ENCODE measurements at regions not wholly inside any gene's neighbourhood (a gene's known extent, or its start where the extent isn't known, plus 50 kb on each side); places are given as distances from the start of the nearest gene placed in this dataset.
"Not testable (repeated sequence)": the region's sequence is repeated elsewhere in the genome, so short reads cannot be mapped to it uniquely, and the experiment has no call there.

DNA sequence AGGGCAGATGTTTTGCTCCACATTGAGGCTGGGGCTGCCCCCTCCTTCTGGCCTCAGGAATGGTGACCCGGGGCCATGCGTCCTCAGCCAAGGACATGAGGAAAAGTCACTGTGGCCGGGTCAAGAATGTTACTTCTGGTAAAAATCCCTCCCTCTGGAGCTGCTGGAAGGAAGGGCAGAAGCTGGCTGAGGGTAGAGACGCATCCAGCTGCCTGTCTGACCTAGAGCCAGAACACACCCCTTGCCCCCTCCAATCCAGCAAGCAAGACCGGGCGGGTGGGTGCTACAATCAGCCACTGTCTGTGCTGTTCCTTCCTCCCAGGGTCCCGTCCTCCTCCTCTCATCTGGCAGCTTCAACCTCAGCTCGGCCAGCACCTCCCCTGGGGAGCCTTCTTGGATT, 59.0 kb downstream of the PTPRS start:
- H3K9me3 ChIP-seq = no peaks in the 10 kb centered on the region
- peak overlapping the region; percentile 44 to 76 (median 57) for H3K27ac ChIP-seq
- H3K36me3 ChIP-seq = peaks cover 0 to 4% (median 1%) of the 10 kb centered on the region in 4 donors
- H3K27me3 ChIP-seq = no peaks in the 10 kb centered on the region
- ATAC-seq (ENCODE audit: low FRiP score in 2 of 2) (peak; percentile 84 to 86), DNase-seq (peak in 1 of 2 donors; percentile 34)
- WGBS, 2 donors = 50 to 72% methylated on average over 1 to 8 of the region's 8 CpGs
- TF ChIP-seq POLR2AphosphoS5 (IDR thresholded peaks at IDR 0.05) = peak; percentile 28 to 53
- TF ChIP-seq POLR2A (IDR thresholded peaks at IDR 0.05) = no peak
- H3K4me1 ChIP-seq = peaks cover 0 to 4% (median 0%) of the 10 kb centered on the region in 4 donors
- H3K4me3 ChIP-seq = no peak overlapping the region

GRCh38 chr19:5275668-5276067, 64.9 kb downstream of the PTPRS start:
- not testable (repeated sequence) for H3K4me1 ChIP-seq; DNase-seq; H3K9me3 ChIP-seq; H3K27ac ChIP-seq; H3K27me3 ChIP-seq; ATAC-seq (ENCODE audit: low FRiP score in 2 of 2); H3K4me3 ChIP-seq
- H3K36me3 ChIP-seq = peaks cover 0 to 19% (median 7%) of the 10 kb centered on the region in 4 donors
- whole genome bisulfite sequencing, 2 donors = 90 to 92% methylated on average over 4 of the region's 4 CpGs

- H3K27ac ChIP-seq = no peak overlapping the region
Measured at GRCh38 chr19:5273782-5274181, 66.8 kb downstream of the PTPRS start.

GRCh38 chr19:5271145-5271544, 69.5 kb downstream of the PTPRS start:
- Histone ChIP-seq H3K27me3 (no peaks in the 10 kb centered on the region), H3K36me3 (peaks cover 0 to 19% (median 7%) of the 10 kb centered on the region in 4 donors), H3K9me3 (no peaks in the 10 kb centered on the region), H3K27ac (no peak overlapping the region), H3K4me3 (no peak overlapping the region), H3K4me1 (no peaks in the 10 kb centered on the region)
- 65 to 83% methylated on average over 4 to 10 of the region's 10 CpGs for WGBS, 2 donors
- DNase-seq (no peak), ATAC-seq (ENCODE audit: low FRiP score in 2 of 2) (no peak)
- TF ChIP-seq POLR2AphosphoS5 (IDR thresholded peaks at IDR 0.05) = no peak
- TF ChIP-seq, protein P1, sequence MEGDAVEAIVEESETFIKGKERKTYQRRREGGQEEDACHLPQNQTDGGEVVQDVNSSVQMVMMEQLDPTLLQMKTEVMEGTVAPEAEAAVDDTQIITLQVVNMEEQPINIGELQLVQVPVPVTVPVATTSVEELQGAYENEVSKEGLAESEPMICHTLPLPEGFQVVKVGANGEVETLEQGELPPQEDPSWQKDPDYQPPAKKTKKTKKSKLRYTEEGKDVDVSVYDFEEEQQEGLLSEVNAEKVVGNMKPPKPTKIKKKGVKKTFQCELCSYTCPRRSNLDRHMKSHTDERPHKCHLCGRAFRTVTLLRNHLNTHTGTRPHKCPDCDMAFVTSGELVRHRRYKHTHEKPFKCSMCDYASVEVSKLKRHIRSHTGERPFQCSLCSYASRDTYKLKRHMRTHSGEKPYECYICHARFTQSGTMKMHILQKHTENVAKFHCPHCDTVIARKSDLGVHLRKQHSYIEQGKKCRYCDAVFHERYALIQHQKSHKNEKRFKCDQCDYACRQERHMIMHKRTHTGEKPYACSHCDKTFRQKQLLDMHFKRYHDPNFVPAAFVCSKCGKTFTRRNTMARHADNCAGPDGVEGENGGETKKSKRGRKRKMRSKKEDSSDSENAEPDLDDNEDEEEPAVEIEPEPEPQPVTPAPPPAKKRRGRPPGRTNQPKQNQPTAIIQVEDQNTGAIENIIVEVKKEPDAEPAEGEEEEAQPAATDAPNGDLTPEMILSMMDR (IDR thresholded peaks at IDR 0.05) = peak in 1 of 6 experiments; percentile 7
- TF ChIP-seq EP300 (IDR thresholded peaks at IDR 0.05) = no peak
- no peak for TF ChIP-seq POLR2A (IDR thresholded peaks at IDR 0.05)

More at GRCh38 chr19:5273782-5274181, 66.8 kb downstream of the PTPRS start:
- 91 to 98% methylated on average over 5 to 7 of the region's 7 CpGs for WGBS, 2 donors
- TF ChIP-seq POLR2A (IDR thresholded peaks at IDR 0.05) (no peak), EP300 (IDR thresholded peaks at IDR 0.05) (no peak), POLR2AphosphoS5 (IDR thresholded peaks at IDR 0.05) (no peak)
- TF ChIP-seq, protein P1 (IDR thresholded peaks at IDR 0.05) = no peak
- no peaks in the 10 kb centered on the region for H3K9me3 ChIP-seq
- H3K4me1 ChIP-seq = no peaks in the 10 kb centered on the region
- no peak overlapping the region for H3K4me3 ChIP-seq
- no peaks in the 10 kb centered on the region for H3K27me3 ChIP-seq
- peaks cover 0 to 19% (median 7%) of the 10 kb centered on the region in 4 donors for H3K36me3 ChIP-seq
- ATAC-seq (ENCODE audit: low FRiP score in 2 of 2) (no peak), DNase-seq (peak in 1 of 2 donors; percentile 47)

GRCh38 chr19:5269926-5270325, 70.7 kb downstream of the PTPRS start:
- H3K36me3 ChIP-seq = peaks cover 0 to 19% (median 7%) of the 10 kb centered on the region in 4 donors
- ATAC-seq (ENCODE audit: low FRiP score in 2 of 2) = no peak
- no peak overlapping the region for H3K27ac ChIP-seq
- H3K27me3 ChIP-seq = no peaks in the 10 kb centered on the region
- no peaks in the 10 kb centered on the region for H3K4me1 ChIP-seq
- WGBS, 2 donors = 84 to 87% methylated on average over 9 of the region's 9 CpGs
- TF ChIP-seq EP300 (IDR thresholded peaks at IDR 0.05) = no peak
- DNase-seq = peak in 1 of 2 donors; percentile 27
- H3K9me3 ChIP-seq = no peaks in the 10 kb centered on the region
- H3K4me3 ChIP-seq = no peak overlapping the region

DNA sequence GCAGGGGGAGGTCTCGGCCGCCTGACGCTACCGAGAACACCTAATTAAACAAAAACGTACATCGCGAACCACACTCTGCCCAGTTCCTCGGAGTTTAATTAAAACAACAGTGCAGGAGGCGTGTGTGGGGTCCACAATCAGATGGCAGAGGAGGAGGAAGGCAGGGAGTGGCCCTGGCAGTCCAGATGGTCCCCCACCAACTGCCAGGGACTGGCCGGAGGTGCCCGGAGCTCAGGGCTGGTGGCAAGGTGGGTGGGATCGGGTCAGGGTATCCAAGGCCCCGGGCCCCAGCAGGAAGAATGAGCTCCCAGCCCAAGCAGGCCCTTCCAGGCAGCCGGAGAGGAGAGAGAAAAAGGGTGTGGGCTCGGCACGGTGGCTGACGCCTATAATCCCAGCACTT, 71.3 kb downstream of the PTPRS start:
- no peak for TF ChIP-seq EP300 (IDR thresholded peaks at IDR 0.05)
- TF ChIP-seq, protein P1 (IDR thresholded peaks at IDR 0.05) = no peak
- TF ChIP-seq POLR2A (IDR thresholded peaks at IDR 0.05) = no peak
- TF ChIP-seq POLR2AphosphoS5 (IDR thresholded peaks at IDR 0.05) = no peak
- Histone ChIP-seq H3K9me3 (no peaks in the 10 kb centered on the region), H3K27me3 (no peaks in the 10 kb centered on the region), H3K4me3 (no peak overlapping the region), H3K27ac (no peak overlapping the region), H3K4me1 (no peaks in the 10 kb centered on the region), H3K36me3 (peaks cover 0 to 17% (median 8%) of the 10 kb centered on the region in 4 donors)
- no peak for ATAC-seq (ENCODE audit: low FRiP score in 2 of 2)
- peak in 1 of 2 donors; percentile 40 for DNase-seq
- WGBS, 2 donors = 84 to 92% methylated on average over 17 of the region's 17 CpGs
